AG08395 (cell line): ENCODE measurements at regions not wholly inside any gene's neighbourhood (a gene's known extent, or its start where the extent isn't known, plus 50 kb on each side); places are given as distances from the start of the nearest gene placed in this dataset.
"Not testable (repeated sequence)": the region's sequence is repeated elsewhere in the genome, so short reads cannot be mapped to it uniquely, and the experiment has no call there.

Source experiments
- DNase-seq: peaks from one replicate; pipeline ENCODE4 v3.0.0; 2012; ENCODE audit warnings: mixed read lengths, low spot score

- no peak for DNase-seq
These were observed 701.0 kb downstream of the NR2F1-AS1 start for GRCh38 chr5:92879806-92880543.

- no peak for DNase-seq
These were observed 706.2 kb downstream of the NR2F1-AS1 start for GRCh38 chr5:92874790-92875189.

- no peak for DNase-seq
These were observed 712.6 kb downstream of the NR2F1-AS1 start for GRCh38 chr5:92868442-92868841.

DNA sequence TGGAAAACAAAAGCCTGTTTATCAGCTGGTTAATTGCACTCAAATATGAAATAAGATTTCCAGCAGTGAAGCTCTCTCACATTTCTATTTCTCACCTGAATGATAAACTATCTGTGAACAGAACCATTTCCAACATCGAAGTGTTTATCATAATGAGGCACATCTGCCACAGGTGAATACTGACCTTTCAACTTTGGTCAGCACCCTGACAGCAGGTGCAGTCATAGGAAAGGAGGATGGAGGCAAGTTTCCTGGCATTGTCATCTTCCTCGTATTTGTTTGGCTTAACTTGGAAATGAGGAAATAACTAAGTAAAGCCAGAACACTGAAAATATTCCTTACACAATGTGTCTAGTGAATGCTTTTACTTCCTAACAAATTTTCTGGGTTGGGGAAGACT is 716.4 kb downstream of the NR2F1-AS1 start:
- DNase-seq, result no peak

DNA sequence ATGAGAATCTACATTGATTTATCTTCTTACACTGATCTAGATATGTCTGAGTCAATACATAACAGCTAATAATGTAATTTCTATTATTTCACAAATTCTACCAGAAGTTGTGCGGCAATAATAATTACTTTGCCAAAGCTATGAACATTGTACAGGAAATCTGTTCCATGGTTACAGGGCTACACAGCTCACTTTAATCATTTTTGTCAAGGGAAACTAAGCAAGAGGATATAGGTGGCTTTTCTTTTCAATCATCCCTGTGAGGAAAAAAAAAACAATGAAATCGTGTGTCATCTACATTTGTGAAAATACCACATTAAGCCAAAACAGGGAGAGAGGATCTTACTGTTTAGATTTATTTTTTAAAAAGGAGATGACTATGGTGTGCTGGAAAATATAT is 717.4 kb downstream of the NR2F1-AS1 start:
- DNase-seq, result no peak

GRCh38 chr5:92861531-92862285 is 719.3 kb downstream of the NR2F1-AS1 start:
- no peak for DNase-seq

DNA sequence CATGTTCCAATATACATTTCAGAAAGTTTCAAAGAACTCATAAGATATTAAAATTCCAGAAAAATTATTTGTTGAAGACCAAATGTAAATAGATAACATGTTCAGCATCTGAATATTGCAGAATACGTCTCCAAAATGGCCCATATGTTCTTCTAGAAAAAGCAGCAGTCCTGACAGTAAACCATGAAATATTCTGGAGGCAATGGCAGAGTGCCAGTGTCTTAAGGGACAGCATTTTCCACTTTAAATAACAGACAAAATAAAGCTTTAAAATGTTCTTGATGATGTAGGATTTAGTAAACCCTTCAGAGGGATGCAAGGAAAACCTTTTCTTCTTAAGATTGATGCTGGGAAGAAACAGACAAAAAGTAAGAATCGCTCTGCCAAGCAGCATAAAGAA is 721.0 kb downstream of the NR2F1-AS1 start:
- DNase-seq, result no peak

- DNase-seq, result no peak
These were observed 728.8 kb downstream of the NR2F1-AS1 start for GRCh38 chr5:92852219-92852618.

GRCh38 chr5:92850886-92851285 is 730.1 kb downstream of the NR2F1-AS1 start:
- no peak for DNase-seq

- no peak for DNase-seq
These were observed 731.3 kb downstream of the NR2F1-AS1 start for GRCh38 chr5:92849756-92850155.

GRCh38 chr5:92841604-92842155 is 739.3 kb downstream of the NR2F1-AS1 start:
- DNase-seq, result no peak

GRCh38 chr5:92838253-92838652 is 742.8 kb downstream of the NR2F1-AS1 start:
- no peak for DNase-seq

DNA sequence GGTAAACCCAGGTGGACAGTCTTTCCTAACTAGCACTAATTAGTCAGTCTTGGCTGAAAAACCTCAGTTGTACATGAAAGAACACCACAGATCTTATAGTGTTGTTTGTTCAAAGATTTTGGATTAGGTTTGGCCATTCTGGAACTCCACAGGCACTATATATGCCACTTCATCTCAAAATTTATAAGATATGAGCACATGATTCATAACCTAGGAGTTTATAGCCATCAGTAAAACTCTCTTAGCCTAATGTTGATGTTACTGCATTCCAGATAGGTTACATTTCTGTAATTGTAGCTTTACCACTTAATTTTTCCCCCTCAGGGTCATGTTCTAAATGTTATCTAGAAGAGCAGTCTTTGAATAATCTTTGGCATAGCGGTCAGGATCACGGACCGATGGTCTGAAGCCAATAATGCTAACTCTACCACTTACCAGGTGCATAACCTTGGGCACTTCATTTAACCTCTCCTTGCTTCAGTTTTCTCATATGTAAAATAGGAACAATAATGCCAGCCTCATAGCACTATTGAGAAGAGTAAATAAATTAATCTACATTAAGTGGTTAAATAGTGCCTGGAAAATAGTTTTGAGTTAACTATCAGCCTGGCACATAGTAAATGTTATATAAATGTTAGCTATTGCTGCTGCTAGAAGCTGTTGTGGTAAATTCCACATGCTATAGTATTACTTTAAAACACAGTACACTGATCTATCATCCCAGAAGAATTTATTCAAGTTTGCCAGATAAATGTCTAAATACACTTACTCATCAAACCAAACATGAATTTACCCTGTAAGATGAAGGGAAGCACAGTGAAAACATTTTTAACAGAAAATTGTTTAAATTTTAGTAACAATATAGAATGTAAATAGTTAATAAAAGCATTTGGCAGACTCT is 743.9 kb downstream of the NR2F1-AS1 start:
- peak; percentile 36 for DNase-seq

DNA sequence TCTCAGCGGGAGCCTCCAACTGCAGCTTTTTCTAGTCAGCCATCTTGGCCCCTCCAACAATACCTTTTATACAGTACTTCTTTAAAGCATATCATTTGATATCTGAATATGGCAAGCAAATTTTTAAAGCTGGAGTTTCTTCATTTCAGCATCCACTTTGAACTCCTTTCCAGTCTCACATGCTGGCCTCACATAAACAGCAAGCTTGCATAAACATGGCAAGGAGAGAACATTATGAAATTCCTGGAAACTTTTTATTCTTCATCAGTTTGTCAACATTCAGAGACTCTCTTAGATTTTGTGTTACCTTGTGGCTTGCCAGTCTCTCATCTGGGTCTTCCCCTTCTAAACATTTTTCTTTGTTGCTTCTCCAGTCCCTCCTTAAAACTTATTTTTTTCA is 745.3 kb downstream of the NR2F1-AS1 start:
- no peak for DNase-seq

GRCh38 chr5:92823551-92823950 is 757.5 kb downstream of the NR2F1-AS1 start:
- DNase-seq, result not testable (repeated sequence)

- no peak for DNase-seq
These were observed 758.8 kb downstream of the NR2F1-AS1 start for GRCh38 chr5:92822183-92822582.

- DNase-seq, result no peak
These were observed 771.1 kb downstream of the NR2F1-AS1 start for GRCh38 chr5:92809855-92810465.

DNA sequence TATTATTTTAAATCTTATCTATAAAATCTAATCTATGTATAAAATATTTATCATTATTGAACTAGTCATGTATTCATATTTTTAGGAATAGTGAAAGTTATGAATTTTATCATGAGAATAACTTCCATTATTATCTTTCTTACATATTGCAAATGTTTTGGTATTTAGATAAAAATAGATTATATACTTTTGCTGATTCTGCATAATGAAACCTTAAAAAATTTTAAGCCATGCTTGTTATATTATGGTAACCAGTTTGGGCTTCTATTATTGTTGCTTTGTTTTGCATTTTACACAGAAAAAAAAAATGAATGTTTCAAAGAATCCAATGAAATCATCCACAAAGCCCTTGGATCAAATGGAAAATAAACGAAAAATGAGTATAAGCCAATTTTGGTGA is 772.5 kb downstream of the NR2F1-AS1 start:
- DNase-seq, result no peak

GRCh38 chr5:92807085-92807484 is 773.9 kb downstream of the NR2F1-AS1 start:
- no peak for DNase-seq

GRCh38 chr5:92805446-92805845 is 775.6 kb downstream of the NR2F1-AS1 start:
- DNase-seq, result no peak

DNA sequence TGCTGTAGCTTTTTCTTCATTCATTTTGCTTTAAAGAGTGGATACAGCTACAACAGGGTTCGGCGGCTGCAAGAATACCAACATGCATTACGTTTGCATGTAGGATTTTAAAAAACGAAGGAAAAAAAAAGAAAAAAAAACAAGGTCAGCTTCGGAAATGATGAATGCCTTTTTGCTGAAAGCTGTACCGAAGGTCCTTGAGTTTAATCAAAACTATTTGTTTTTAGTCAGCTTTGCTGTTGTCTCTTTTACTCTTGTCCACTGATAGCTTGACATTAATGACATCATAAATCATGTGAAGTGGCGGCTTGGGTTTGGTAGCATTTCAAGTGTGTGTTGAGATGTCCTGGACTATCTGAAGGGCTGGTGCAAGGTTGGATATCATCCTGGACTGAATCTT is 779.1 kb downstream of the NR2F1-AS1 start:
- no peak for DNase-seq

DNA sequence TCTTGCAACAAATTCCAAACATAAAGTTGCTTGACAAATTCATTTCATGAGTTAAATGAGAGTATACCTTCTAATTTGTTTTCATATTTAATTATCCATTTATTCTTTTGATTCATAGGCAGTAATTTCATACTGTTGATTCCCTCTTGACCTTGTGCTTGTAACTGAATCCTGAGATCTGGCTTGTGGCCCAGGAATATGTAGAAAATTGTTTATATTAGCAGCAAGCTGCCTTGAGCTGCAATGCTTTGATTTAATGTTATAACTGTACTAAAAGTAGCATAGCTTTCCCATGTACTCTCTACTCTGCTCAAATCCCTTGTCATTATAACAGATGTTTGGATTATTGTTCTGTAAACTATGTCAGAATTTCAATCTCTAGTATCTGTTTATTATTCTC is 780.7 kb downstream of the NR2F1-AS1 start:
- DNase-seq, result no peak
